Endothelial cell of umbilical vein (primary cell): ENCODE measurements at regions not wholly inside any gene's neighbourhood (a gene's known extent, or its start where the extent isn't known, plus 50 kb on each side); places are given as distances from the start of the nearest gene placed in this dataset.

ENCODE experiments used
- CTCF ChIP-seq, 2 donors: IDR thresholded peaks; 1 replicate in 1 of 2; 2 replicates in 1 of 2; pipeline ENCODE4 v1.5.1; 2011; ENCODE audit warnings: low read length in 2 of 2, mild to moderate bottlenecking in 2 of 2, moderate library complexity in 2 of 2, control low read depth in 1 of 2, inconsistent platforms in 1 of 2, low read depth in 1 of 2; ENCODE audit not compliant: insufficient read depth in 1 of 2; ENCODE audit errors: extremely low read depth in 1 of 2
- EZH2 ChIP-seq: IDR thresholded peaks from 2 replicates; pipeline ENCODE4 v1.6.1; 2012; ENCODE audit warnings: borderline replicate concordance, low read depth, mild to moderate bottlenecking, moderate library complexity, low read length, inconsistent platforms; ENCODE audit not compliant: severe bottlenecking
- FOS ChIP-seq: IDR thresholded peaks from 2 replicates; pipeline ENCODE4 v1.6.1; 2011; ENCODE audit warnings: mild to moderate bottlenecking, low read length, moderate library complexity, borderline replicate concordance; ENCODE audit not compliant: insufficient read depth
- GATA2 ChIP-seq: IDR thresholded peaks from 2 replicates; pipeline ENCODE4 v1.7.0; 2011; ENCODE audit warnings: low read depth, mild to moderate bottlenecking, moderate library complexity, mixed read lengths, low read length; ENCODE audit not compliant: insufficient read length, insufficient read depth
- JUN ChIP-seq: IDR thresholded peaks from 2 replicates; pipeline ENCODE4 v1.6.1; 2011; ENCODE audit warnings: borderline replicate concordance, low read depth; ENCODE audit not compliant: insufficient read length, insufficient read depth
- MAX ChIP-seq: IDR thresholded peaks from 2 replicates; pipeline ENCODE4 v1.6.1; 2011; ENCODE audit not compliant: insufficient read depth, insufficient read length
- MYC ChIP-seq: IDR thresholded peaks from one replicate; pipeline ENCODE4 v1.6.1; 2011; ENCODE audit warnings: mild to moderate bottlenecking, low read depth, low read length
- POLR2A ChIP-seq: IDR thresholded peaks from 2 replicates; pipeline ENCODE4 v1.6.1; 2012; ENCODE audit warnings: low read depth, mild to moderate bottlenecking, control low read depth, low read length
- POLR2AphosphoS5 ChIP-seq: IDR thresholded peaks from 2 replicates; pipeline ENCODE4 v1.6.1; 2012; ENCODE audit warnings: low read depth, mild to moderate bottlenecking, control low read depth, low read length, moderate library complexity; ENCODE audit not compliant: insufficient read depth

GRCh38 chr20:4082406-4083097, 66.1 kb upstream of the SMOX start:
- TF ChIP-seq MYC (no peak), MAX (no peak), POLR2AphosphoS5 (no peak), GATA2 (no peak), CTCF (IDR thresholded peaks at IDR 0.05; ENCODE audit: extremely low read depth in 1 of 2, insufficient read depth in 1 of 2, low read depth in 1 of 2, low read length in 2 of 2) (no peak), POLR2A (no peak), EZH2 (no peak), FOS (no peak), JUN (no peak)
